Mucosa of rectum (tissue), 2 donors: ENCODE measurements at regions not wholly inside any gene's neighbourhood (a gene's known extent, or its start where the extent isn't known, plus 50 kb on each side); places are given as distances from the start of the nearest gene placed in this dataset.
"Not testable (repeated sequence)": the region's sequence is repeated elsewhere in the genome, so short reads cannot be mapped to it uniquely, and the experiment has no call there.

Experiments used
- H3K27ac ChIP-seq, 2 donors: one replicate each; pipeline ENCODE4 v1.7.0; 2013; ENCODE audit warnings: inconsistent platforms in 2 of 2, low read depth in 2 of 2, low read length in 2 of 2
- H3K27me3 ChIP-seq, 2 donors: one replicate each; pipeline ENCODE4 v1.7.0; 2013; ENCODE audit warnings: low read length in 2 of 2; ENCODE audit not compliant: control insufficient read depth in 2 of 2, insufficient read depth in 2 of 2
- H3K36me3 ChIP-seq, 2 donors: one replicate each; pipeline ENCODE4 v1.7.0; 2013; ENCODE audit warnings: low read length in 2 of 2; ENCODE audit not compliant: control insufficient read depth in 2 of 2, insufficient read depth in 2 of 2
- H3K4me1 ChIP-seq, 2 donors: one replicate each; pipeline ENCODE4 v1.7.0; 2013; ENCODE audit warnings: low read length in 2 of 2, mild to moderate bottlenecking in 1 of 2; ENCODE audit not compliant: control insufficient read depth in 2 of 2, insufficient read depth in 2 of 2
- H3K4me3 ChIP-seq, 2 donors: one replicate each; pipeline ENCODE4 v1.7.0; 2013; ENCODE audit warnings: low read length in 2 of 2
- H3K9ac ChIP-seq, 2 donors: one replicate each; pipeline ENCODE4 v1.7.0; 2013; ENCODE audit warnings: low read length in 2 of 2, low read depth in 1 of 2, mild to moderate bottlenecking in 1 of 2
- H3K9me3 ChIP-seq, 2 donors: one replicate each; pipeline ENCODE4 v1.7.0; 2013; ENCODE audit warnings: low read length in 2 of 2; ENCODE audit not compliant: control insufficient read depth in 2 of 2
- donor health status: healthy.
- donor health status: Normal muscosa, but diverticular disease.

DNA sequence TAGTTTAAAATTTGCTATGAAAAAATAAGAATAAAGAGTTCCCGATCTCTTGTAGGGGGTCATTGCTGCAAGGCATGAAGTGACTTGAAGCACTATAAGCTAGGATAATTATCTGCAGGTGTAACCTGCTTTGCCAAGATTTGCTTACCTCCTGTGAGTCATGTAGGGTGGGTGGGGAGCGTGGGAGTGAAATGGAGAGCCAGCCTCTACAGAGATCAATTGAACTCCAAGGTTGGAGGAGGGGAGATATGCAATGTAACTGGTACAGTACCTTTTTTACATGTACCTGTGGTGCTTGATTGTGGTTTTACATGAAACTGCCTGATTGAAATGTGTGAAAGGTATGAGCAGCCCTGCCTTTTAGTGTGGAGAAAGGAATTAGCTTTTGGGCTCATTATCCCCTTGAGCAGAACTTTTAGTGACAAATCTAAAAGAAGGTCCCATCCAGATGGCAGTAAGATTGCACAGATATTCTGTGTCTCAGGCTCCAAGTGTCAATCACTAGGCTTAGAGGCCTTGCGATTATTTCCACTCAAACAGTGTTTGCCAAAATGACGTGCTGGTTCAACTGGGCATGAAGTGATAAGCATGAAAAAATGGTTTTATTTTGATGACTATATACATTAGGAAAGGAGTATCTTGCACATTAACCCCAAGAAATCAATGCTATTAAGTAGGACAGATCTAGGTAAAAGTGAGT, 138.6 kb upstream of the GRB10 start:
- Histone ChIP-seq H3K27ac (no peak overlapping the region), H3K4me3 (no peak overlapping the region), H3K36me3 (no peaks in the 10 kb centered on the region), H3K9ac (no peak overlapping the region), H3K9me3 (no peaks in the 10 kb centered on the region), H3K27me3 (no peaks in the 10 kb centered on the region), H3K4me1 (no peaks in the 10 kb centered on the region)

DNA sequence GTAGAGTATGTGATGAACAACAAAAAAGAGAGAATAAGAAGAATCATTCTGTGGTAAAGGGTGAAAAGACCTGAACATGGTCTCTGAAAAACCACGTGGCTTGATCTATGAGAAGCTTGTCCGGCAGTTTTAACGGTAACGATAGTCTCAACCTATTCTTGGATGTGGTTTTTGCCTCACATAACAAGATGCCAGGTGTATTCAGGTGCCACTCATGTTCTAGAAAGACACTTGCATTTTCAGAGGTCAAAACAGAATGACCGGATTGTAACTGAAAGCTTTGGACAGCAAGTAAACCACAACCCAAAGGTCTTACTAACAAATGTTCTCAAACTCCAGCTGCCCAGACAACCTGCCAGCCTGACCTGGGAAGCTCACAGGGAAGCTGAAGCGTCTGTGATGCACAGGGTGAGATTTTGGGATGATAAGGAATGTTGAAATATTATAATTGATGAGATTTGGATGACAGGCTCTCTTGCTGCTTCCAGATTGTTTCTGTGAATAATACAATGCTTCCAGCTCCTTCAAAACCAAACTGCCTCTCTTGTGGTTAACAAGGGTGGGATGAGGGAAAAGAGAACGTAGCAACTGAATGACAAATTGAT, 137.4 kb upstream of the GRB10 start:
- H3K36me3 ChIP-seq, result no peaks in the 10 kb centered on the region
- H3K27ac ChIP-seq, result no peak overlapping the region
- H3K9ac ChIP-seq, result no peak overlapping the region
- H3K4me1 ChIP-seq, result no peaks in the 10 kb centered on the region
- no peaks in the 10 kb centered on the region for H3K27me3 ChIP-seq
- H3K4me3 ChIP-seq, result no peak overlapping the region
- H3K9me3 ChIP-seq, result no peaks in the 10 kb centered on the region

DNA sequence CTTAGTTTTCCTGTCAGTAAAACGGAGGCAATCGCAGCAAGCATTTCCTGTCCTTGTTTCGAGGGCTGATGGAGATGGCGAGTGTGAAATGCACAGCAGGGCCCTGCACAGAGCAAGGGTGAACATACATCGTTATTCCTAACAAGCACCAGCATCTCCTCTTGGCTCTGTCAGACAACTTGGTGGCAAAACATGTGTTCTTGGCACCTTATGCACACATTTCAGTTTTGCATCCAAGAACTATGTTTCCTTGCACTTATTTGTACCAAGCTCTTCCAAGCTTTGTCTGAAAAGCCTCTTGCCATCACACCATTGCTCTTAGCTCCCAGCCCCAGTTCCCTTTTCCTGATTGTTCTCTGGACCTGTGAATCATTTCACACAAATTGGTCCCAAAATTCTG, 132.9 kb upstream of the GRB10 start:
- Histone ChIP-seq H3K9ac (no peak overlapping the region), H3K27me3 (no peaks in the 10 kb centered on the region), H3K27ac (no peak overlapping the region), H3K4me1 (no peaks in the 10 kb centered on the region), H3K4me3 (no peak overlapping the region), H3K9me3 (no peaks in the 10 kb centered on the region), H3K36me3 (no peaks in the 10 kb centered on the region)

DNA sequence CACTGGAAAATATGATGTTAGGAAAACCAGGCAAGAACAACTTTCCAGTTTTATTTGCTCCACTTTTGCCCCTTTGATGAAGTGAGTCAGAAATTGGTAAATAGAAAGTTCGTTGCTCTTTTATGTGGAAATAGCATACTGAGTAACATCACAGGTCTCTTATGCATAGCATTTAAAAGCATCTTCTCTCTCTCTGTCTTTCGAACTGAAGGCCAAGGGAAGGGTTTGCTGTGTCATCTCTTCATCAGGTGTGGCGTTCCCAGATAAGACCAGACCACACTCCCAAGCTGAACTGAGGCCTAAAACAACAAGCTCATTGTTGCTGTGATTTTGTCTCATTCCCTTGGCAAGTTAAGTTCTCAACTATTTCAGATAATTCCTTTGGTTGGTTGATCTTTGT, 131.8 kb upstream of the GRB10 start:
- no peaks in the 10 kb centered on the region for H3K4me1 ChIP-seq
- H3K27me3 ChIP-seq, result no peaks in the 10 kb centered on the region
- no peak overlapping the region for H3K4me3 ChIP-seq
- no peaks in the 10 kb centered on the region for H3K9me3 ChIP-seq
- H3K36me3 ChIP-seq, result no peaks in the 10 kb centered on the region
- no peak overlapping the region for H3K9ac ChIP-seq
- H3K27ac ChIP-seq, result no peak overlapping the region

DNA sequence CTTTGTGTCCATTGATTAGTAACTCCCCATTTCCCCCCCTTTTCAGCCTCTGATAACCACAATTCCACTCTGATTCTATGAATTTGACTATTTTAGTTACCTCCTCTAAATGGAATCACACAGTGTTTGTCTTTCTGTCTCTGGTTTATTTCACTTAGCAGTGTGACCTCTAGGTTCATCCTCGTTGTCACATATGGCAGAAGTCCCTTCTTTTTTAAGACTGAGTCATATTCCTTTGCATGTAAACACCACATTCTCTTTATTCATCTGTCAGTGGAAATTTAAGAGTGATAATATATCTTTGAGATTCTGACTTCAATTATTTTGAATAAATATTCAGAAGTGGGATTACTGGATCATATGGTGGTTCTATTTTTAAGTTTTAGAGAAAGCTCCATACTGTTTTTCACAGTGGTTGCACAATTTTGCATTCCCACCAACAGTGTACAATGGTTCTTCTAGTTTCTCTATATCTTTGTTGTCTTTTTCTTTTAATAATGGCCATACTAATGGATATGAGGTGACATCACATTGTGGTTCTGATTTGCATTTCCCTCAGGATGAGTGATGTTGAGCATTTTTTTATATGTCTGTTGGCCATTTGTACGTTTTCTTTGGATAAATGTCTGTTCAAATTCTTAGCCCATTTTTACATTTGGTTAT, 126.1 kb upstream of the GRB10 start:
- Histone ChIP-seq H3K27me3 (no peaks in the 10 kb centered on the region), H3K36me3 (no peaks in the 10 kb centered on the region), H3K4me1 (no peaks in the 10 kb centered on the region), H3K4me3 (no peak overlapping the region), H3K9me3 (no peaks in the 10 kb centered on the region), H3K9ac (no peak overlapping the region), H3K27ac (no peak overlapping the region)

DNA sequence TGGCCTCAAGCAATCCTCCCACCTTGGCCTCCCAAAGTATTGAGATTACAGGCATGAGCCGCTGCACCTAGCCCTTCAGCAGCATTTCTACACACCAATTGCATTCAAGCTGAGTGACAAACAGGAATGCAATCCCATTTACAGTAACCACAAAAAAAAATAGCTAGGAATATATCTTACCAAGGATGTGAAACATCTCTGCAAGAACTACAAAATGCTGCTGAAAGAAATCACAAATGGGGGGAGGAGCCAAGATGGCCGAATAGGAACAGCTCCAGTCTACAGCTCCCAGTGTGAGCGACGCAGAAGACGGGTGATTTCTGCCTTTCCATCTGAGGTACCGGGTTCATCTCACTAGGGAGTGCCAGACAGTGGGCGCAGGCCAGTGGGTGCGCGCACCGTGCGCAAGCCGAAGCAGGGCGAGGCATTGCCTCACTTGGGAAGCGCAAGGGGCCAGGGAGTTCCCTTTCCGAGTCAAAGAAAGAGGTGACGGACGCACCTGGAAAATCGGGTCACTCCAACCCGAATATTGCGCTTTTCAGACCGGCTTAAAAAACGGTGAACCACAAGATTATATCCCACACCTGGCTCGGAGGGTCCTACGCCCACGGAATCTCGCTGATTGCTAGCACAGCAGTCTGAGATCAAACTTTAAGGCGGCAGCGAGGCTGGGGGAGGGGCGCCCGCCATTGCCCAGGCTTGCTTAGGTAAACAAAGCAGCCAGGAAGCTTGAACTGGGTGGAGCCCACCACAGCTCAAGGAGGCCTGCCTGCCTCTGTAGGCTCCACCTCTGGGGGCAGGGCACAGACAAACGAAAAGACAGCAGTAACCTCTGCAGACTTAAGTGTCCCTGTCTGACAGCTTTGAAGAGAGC, 116.1 kb upstream of the GRB10 start:
- H3K36me3 ChIP-seq, H3K4me1 ChIP-seq, H3K27ac ChIP-seq, H3K9ac ChIP-seq, H3K27me3 ChIP-seq, H3K4me3 ChIP-seq, H3K9me3 ChIP-seq: not testable (repeated sequence)

DNA sequence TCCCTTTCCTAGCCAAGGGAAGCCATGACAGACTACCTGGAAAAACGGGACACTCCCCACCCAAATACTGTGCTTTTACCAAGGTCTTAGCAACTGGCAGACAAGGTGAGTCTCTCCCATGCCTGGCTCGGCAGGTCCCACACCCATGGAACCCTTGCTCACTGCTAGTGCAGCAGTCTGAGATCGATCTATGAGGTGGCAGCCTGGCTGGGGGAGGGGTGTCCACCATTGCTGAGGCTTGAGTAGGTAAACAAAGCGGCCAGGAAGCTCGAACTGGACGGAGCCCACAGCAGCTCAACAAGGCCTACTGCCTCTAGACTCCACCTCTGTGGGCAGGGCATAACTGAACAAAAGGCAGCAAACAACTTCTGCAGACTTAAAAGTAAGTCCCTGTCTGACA, 104.4 kb upstream of the GRB10 start:
- not testable (repeated sequence) for H3K27me3 ChIP-seq, H3K36me3 ChIP-seq, H3K9me3 ChIP-seq, H3K27ac ChIP-seq, H3K4me1 ChIP-seq, H3K4me3 ChIP-seq, H3K9ac ChIP-seq

DNA sequence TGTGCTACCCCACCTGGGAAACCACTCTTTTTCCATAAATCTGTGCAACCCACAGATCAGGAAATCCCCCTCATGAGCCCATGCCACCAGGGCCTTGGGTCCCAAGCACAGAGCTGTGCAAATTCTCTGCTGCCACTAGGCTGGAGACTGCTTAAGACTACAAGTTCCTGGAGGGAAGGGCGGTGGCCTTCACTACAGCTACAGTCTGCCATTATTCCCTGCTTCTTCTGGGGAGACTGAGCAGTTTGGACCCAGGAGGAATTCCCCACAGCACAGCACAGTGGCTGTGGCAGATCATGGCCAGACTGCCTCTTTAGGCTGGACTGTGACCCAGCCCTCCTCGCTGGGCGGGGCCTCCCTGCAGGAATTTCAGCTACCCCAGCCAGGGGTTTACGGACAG, 89.7 kb upstream of the GRB10 start:
- Histone ChIP-seq H3K27ac (no peak overlapping the region), H3K9ac (no peak overlapping the region), H3K27me3 (no peaks in the 10 kb centered on the region), H3K36me3 (no peaks in the 10 kb centered on the region), H3K4me1 (no peaks in the 10 kb centered on the region), H3K4me3 (no peak overlapping the region), H3K9me3 (no peaks in the 10 kb centered on the region)

DNA sequence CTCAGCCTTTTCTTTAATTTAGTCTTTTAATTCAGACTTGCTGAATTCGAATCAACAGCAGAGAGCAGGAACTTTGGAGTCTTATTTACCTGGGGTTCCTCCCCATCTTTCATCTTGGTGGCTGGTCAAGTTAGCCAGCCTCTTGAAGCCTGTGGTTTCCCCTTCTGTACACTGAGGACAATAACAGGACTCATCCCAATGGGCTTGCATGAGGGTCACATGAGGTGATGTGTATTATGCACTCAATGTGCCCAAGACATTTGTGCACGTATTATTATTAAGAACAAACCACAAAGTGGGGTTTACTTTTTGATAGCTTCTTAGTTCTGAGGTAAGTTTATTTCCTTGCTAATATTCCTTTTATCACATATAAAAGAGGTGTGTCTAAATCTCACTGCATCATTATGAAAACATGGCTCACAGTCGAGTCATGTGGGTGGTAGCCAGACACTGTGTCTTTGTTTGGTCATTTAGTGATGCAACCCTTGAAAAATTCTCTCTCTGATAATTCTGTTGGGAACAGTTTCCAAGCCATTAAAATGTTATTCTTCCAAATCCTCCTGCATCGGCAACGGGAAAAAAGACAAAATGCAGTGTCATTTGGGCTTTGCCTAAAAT, 86.5 kb upstream of the GRB10 start:
- no peaks in the 10 kb centered on the region for H3K36me3 ChIP-seq
- no peak overlapping the region for H3K4me3 ChIP-seq
- no peaks in the 10 kb centered on the region for H3K27me3 ChIP-seq
- no peak overlapping the region for H3K27ac ChIP-seq
- no peaks in the 10 kb centered on the region for H3K9me3 ChIP-seq
- no peaks in the 10 kb centered on the region for H3K4me1 ChIP-seq
- no peak overlapping the region for H3K9ac ChIP-seq
